Naive thymus-derived CD8-positive, alpha-beta T cell (primary cell): ENCODE measurements at regions not wholly inside any gene's neighbourhood (a gene's known extent, or its start where the extent isn't known, plus 50 kb on each side); places are given as distances from the start of the nearest gene placed in this dataset.
"Not testable (repeated sequence)": the region's sequence is repeated elsewhere in the genome, so short reads cannot be mapped to it uniquely, and the experiment has no call there.

Experiments
- ATAC-seq, 2 donors: fragments of 150-1000 bp; cut with Tn5 transposase in 1 of 2; sonication (Bioruptor Pico), chemical (Tn5 transposase) in 1 of 2; 1 replicate in 1 of 2; 2 replicates in 1 of 2; pipeline ENCODE4 v1.10.0; 2021; ENCODE audit warnings: mild to moderate bottlenecking in 2 of 2, moderate library complexity in 2 of 2
- POLR2A ChIA-PET: fragments of 350-600 bp; sonication (Branson Sonifier 250); formaldehyde crosslinking; loops from one replicate; lab custom pipeline; 2021; ENCODE audit warnings: antibody characterized with exemption; lab: Charles Lee
- DNase-seq, 10 donors: peaks; one replicate each; pipeline versions ENCODE4 v3.0.0 to v3.0.0-alpha.2; 2020 to 2022
- H3K27ac Mint-ChIP-seq, 10 donors: one replicate each; pipeline ENCODE4 v1.8.0; 2020 to 2022; ENCODE audit warnings: mild to moderate bottlenecking in 10 of 10, mixed read lengths in 10 of 10, moderate library complexity in 4 of 10, inconsistent platforms in 1 of 10
- H3K27me3 Mint-ChIP-seq, 5 donors: one replicate each; pipeline ENCODE4 v1.8.0; 2021 to 2022; ENCODE audit warnings: mixed read lengths in 5 of 5
- H3K36me3 Mint-ChIP-seq, 3 donors: one replicate each; pipeline ENCODE4 v1.8.0; 2020 to 2022; ENCODE audit warnings: mixed read lengths in 3 of 3, mild to moderate bottlenecking in 2 of 3, inconsistent platforms in 1 of 3
- H3K4me1 Mint-ChIP-seq, 4 donors: one replicate each; pipeline ENCODE4 v1.8.0; 2021 to 2022; ENCODE audit warnings: mixed read lengths in 4 of 4
- H3K4me3 Mint-ChIP-seq, 10 donors: one replicate each; pipeline ENCODE4 v1.8.0; 2020 to 2022; ENCODE audit warnings: mild to moderate bottlenecking in 10 of 10, mixed read lengths in 10 of 10, moderate library complexity in 6 of 10, inconsistent platforms in 1 of 10
- H3K9me3 Mint-ChIP-seq, 9 donors: one replicate each; pipeline ENCODE4 v1.8.0; 2020 to 2022; ENCODE audit warnings: mixed read lengths in 9 of 9, mild to moderate bottlenecking in 3 of 9, inconsistent platforms in 1 of 9, moderate library complexity in 1 of 9

- peak in 4 of 10 donors; percentile 0 to 29 (median 20) for DNase-seq
- no peak overlapping the region for H3K4me3 Mint-ChIP-seq
- POLR2A ChIA-PET, result no interaction called here
- H3K9me3 Mint-ChIP-seq, result peaks cover 0 to 11% (median 0%) of the 10 kb centered on the region in 9 donors
- no peak for ATAC-seq
- H3K27me3 Mint-ChIP-seq, result no peaks in the 10 kb centered on the region
- peaks cover 0 to 4% (median 3%) of the 10 kb centered on the region in 3 donors for H3K36me3 Mint-ChIP-seq
- H3K4me1 Mint-ChIP-seq, result peaks cover 0 to 2% (median 0%) of the 10 kb centered on the region in 4 donors
- H3K27ac Mint-ChIP-seq, result peak overlapping the region in 2 of 10 donors; percentile 23 to 37
Observed at GRCh38 chrX:65451663-65452062, 82.9 kb downstream of the LAS1L start.

GRCh38 chrX:65420154-65420553 lies 114.4 kb downstream of the LAS1L start:
- Mint-ChIP-seq H3K4me3 (no peak overlapping the region), H3K9me3 (peaks cover 0 to 37% (median 10%) of the 10 kb centered on the region in 9 donors), H3K27ac (no peak overlapping the region), H3K36me3 (peaks cover 0 to 20% (median 5%) of the 10 kb centered on the region in 3 donors), H3K4me1 (no peaks in the 10 kb centered on the region), H3K27me3 (no peaks in the 10 kb centered on the region)
- DNase-seq, result no peak
- POLR2A ChIA-PET, result no interaction called here
- no peak for ATAC-seq

GRCh38 chrX:65407662-65408061 lies 126.9 kb downstream of the LAS1L start:
- H3K4me1 Mint-ChIP-seq, DNase-seq, H3K27ac Mint-ChIP-seq, POLR2A ChIA-PET, ATAC-seq: not testable (repeated sequence)
- H3K4me3 Mint-ChIP-seq, result peak overlapping the region in 3 of 10 donors; percentile 40 to 76 (median 41)
- peaks cover 17 to 32% (median 23%) of the 10 kb centered on the region in 5 donors for H3K27me3 Mint-ChIP-seq
- H3K9me3 Mint-ChIP-seq, result peaks cover 0 to 44% (median 7%) of the 10 kb centered on the region in 9 donors
- H3K36me3 Mint-ChIP-seq, result peaks cover 6 to 14% (median 10%) of the 10 kb centered on the region in 3 donors

GRCh38 chrX:65407157-65407626 lies 127.4 kb downstream of the LAS1L start:
- H3K4me1 Mint-ChIP-seq, result peaks cover 2 to 10% (median 6%) of the 10 kb centered on the region in 4 donors
- ATAC-seq (peak in 1 of 2 donors; percentile 46), DNase-seq (peak in 1 of 10 donors; percentile 5)
- H3K27ac Mint-ChIP-seq, result no peak overlapping the region
- H3K9me3 Mint-ChIP-seq, result peaks cover 0 to 49% (median 7%) of the 10 kb centered on the region in 9 donors
- H3K4me3 Mint-ChIP-seq, result peak overlapping the region in 9 of 10 donors; percentile 41 to 79 (median 62)
- H3K27me3 Mint-ChIP-seq, result peaks cover 17 to 32% (median 24%) of the 10 kb centered on the region in 5 donors
- H3K36me3 Mint-ChIP-seq, result peaks cover 6 to 14% (median 14%) of the 10 kb centered on the region in 3 donors
- POLR2A ChIA-PET, result no interaction called here

- Mint-ChIP-seq H3K9me3 (peaks cover 0 to 49% (median 7%) of the 10 kb centered on the region in 9 donors), H3K27me3 (peaks cover 17 to 32% (median 24%) of the 10 kb centered on the region in 5 donors), H3K27ac (no peak overlapping the region), H3K4me3 (peak overlapping the region; percentile 62 to 85 (median 78)), H3K36me3 (peaks cover 6 to 14% (median 14%) of the 10 kb centered on the region in 3 donors), H3K4me1 (peaks cover 2 to 10% (median 6%) of the 10 kb centered on the region in 4 donors)
- ATAC-seq (peak; percentile 52 to 64), DNase-seq (peak in 3 of 10 donors; percentile 5 to 22 (median 10))
- POLR2A ChIA-PET, result interaction anchor here (0.6 kb wide), 1 partner anchor 471 kb away, joined by 3 read pairs; no protein-coding TSS in a partner anchor
Observed at GRCh38 chrX:65406532-65406931, 128.1 kb downstream of the LAS1L start.

GRCh38 chrX:65392284-65392683 lies 142.3 kb downstream of the LAS1L start:
- peaks cover 0 to 58% (median 11%) of the 10 kb centered on the region in 9 donors for H3K9me3 Mint-ChIP-seq
- no peak overlapping the region for H3K4me3 Mint-ChIP-seq
- ATAC-seq, result no peak
- no peaks in the 10 kb centered on the region for H3K4me1 Mint-ChIP-seq
- peaks cover 6 to 53% (median 17%) of the 10 kb centered on the region in 3 donors for H3K36me3 Mint-ChIP-seq
- H3K27me3 Mint-ChIP-seq, result no peaks in the 10 kb centered on the region
- H3K27ac Mint-ChIP-seq, result no peak overlapping the region
- DNase-seq, result no peak
- POLR2A ChIA-PET, result no interaction called here

GRCh38 chrX:65389120-65389519 lies 145.5 kb downstream of the LAS1L start:
- Mint-ChIP-seq H3K36me3 (peaks cover 0 to 43% (median 15%) of the 10 kb centered on the region in 3 donors), H3K9me3 (peaks cover 0 to 73% (median 10%) of the 10 kb centered on the region in 9 donors)
- H3K27ac Mint-ChIP-seq, ATAC-seq, H3K4me3 Mint-ChIP-seq, H3K4me1 Mint-ChIP-seq, POLR2A ChIA-PET, H3K27me3 Mint-ChIP-seq, DNase-seq: not testable (repeated sequence)
